Panc1 (cell line): ENCODE measurements at regions not wholly inside any gene's neighbourhood (a gene's known extent, or its start where the extent isn't known, plus 50 kb on each side); places are given as distances from the start of the nearest gene placed in this dataset.

Experiments used
- CTCF ChIP-seq: fragments of 450-650 bp; IDR thresholded peaks from 2 replicates; pipeline ENCODE4 v1.5.1; 2017; ENCODE audit warnings: mild to moderate bottlenecking
- POLR2AphosphoS5 ChIP-seq: IDR thresholded peaks from 2 replicates; pipeline ENCODE4 v1.6.1; 2012; ENCODE audit warnings: mild to moderate bottlenecking, low read depth, low read length, moderate library complexity
- SIN3A ChIP-seq: IDR thresholded peaks from 2 replicates; pipeline ENCODE4 v1.6.1; 2012; ENCODE audit warnings: low read depth, mild to moderate bottlenecking, low read length, moderate library complexity, borderline replicate concordance; ENCODE audit not compliant: insufficient read depth
- TF ChIP-seq, protein P1 (sequence below), 2 experiments: IDR thresholded peaks; 2 replicates each; pipeline ENCODE4 v1.6.1; 2011 to 2012; ENCODE audit warnings: low read depth in 2 of 2, control low read depth in 1 of 2, low read length in 1 of 2, mild to moderate bottlenecking in 1 of 2, moderate library complexity in 1 of 2; ENCODE audit not compliant: insufficient read depth in 1 of 2

- TF ChIP-seq CTCF, result no peak
- TF ChIP-seq, protein P1, sequence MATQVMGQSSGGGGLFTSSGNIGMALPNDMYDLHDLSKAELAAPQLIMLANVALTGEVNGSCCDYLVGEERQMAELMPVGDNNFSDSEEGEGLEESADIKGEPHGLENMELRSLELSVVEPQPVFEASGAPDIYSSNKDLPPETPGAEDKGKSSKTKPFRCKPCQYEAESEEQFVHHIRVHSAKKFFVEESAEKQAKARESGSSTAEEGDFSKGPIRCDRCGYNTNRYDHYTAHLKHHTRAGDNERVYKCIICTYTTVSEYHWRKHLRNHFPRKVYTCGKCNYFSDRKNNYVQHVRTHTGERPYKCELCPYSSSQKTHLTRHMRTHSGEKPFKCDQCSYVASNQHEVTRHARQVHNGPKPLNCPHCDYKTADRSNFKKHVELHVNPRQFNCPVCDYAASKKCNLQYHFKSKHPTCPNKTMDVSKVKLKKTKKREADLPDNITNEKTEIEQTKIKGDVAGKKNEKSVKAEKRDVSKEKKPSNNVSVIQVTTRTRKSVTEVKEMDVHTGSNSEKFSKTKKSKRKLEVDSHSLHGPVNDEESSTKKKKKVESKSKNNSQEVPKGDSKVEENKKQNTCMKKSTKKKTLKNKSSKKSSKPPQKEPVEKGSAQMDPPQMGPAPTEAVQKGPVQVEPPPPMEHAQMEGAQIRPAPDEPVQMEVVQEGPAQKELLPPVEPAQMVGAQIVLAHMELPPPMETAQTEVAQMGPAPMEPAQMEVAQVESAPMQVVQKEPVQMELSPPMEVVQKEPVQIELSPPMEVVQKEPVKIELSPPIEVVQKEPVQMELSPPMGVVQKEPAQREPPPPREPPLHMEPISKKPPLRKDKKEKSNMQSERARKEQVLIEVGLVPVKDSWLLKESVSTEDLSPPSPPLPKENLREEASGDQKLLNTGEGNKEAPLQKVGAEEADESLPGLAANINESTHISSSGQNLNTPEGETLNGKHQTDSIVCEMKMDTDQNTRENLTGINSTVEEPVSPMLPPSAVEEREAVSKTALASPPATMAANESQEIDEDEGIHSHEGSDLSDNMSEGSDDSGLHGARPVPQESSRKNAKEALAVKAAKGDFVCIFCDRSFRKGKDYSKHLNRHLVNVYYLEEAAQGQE (IDR thresholded peaks at IDR 0.05; ENCODE audit: insufficient read depth in 1 of 2, low read depth in 2 of 2, low read length in 1 of 2), result no peak
- TF ChIP-seq POLR2AphosphoS5, result no peak
- no peak for TF ChIP-seq SIN3A
Measured at GRCh38 chr9:134235366-134235765, 71.0 kb upstream of the RNU6ATAC start.
